ENCODE measurements at regions not wholly inside any gene's neighbourhood (a gene's known extent, or its start where the extent isn't known, plus 50 kb on each side); places are given as distances from the start of the nearest gene placed in this dataset.

DNA sequence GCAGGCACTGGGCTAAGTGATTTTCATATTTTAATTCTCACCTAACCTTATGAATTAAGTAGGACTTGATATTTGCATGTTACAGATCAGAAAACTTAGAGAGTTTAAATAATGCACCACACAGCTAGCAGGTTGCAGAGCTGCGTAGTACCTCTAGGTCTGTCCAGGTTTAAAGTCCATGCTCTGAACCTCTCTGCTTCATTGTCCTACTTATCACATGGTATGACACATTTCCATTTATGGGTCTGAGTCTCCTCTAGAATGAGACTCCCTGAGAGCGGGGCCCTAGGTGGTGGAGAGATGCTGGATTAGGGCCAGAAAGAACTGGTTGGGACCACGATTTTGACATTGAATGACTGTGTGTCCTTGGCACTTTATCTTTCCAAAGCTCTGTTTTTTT, 102.5 kb upstream of the USP24 start:
- TF ChIP-seq POLR2A (IDR thresholded peaks at IDR 0.05): no peak
- TF ChIP-seq, protein P1, sequence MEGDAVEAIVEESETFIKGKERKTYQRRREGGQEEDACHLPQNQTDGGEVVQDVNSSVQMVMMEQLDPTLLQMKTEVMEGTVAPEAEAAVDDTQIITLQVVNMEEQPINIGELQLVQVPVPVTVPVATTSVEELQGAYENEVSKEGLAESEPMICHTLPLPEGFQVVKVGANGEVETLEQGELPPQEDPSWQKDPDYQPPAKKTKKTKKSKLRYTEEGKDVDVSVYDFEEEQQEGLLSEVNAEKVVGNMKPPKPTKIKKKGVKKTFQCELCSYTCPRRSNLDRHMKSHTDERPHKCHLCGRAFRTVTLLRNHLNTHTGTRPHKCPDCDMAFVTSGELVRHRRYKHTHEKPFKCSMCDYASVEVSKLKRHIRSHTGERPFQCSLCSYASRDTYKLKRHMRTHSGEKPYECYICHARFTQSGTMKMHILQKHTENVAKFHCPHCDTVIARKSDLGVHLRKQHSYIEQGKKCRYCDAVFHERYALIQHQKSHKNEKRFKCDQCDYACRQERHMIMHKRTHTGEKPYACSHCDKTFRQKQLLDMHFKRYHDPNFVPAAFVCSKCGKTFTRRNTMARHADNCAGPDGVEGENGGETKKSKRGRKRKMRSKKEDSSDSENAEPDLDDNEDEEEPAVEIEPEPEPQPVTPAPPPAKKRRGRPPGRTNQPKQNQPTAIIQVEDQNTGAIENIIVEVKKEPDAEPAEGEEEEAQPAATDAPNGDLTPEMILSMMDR (IDR thresholded peaks at IDR 0.05): no peak
- TF ChIP-seq POLR2AphosphoS5 (IDR thresholded peaks at IDR 0.05): no peak

Data from prostate gland (tissue), 2 donors.